GM19467 (cell line): ENCODE measurements at regions not wholly inside any gene's neighbourhood (a gene's known extent, or its start where the extent isn't known, plus 50 kb on each side); places are given as distances from the start of the nearest gene placed in this dataset.

Source experiments
- ATAC-seq: cut with Tn5 transposase; IDR thresholded peaks from one replicate; pipeline ENCODE4 v1.9.1; 2021; ENCODE audit warnings: mild to moderate bottlenecking, moderate library complexity; ENCODE audit not compliant: unreplicated experiment

GRCh38 chr15:94673801-94674200 lies 442.4 kb downstream of the MCTP2 start:
- ATAC-seq = no peak

- no peak for ATAC-seq
Measured at GRCh38 chr15:94674296-94674695, 442.9 kb downstream of the MCTP2 start.

GRCh38 chr15:94677202-94677790 lies 445.9 kb downstream of the MCTP2 start:
- no peak for ATAC-seq

- no peak for ATAC-seq
Measured at GRCh38 chr15:94682171-94682570, 450.8 kb downstream of the MCTP2 start.

- no peak for ATAC-seq
Measured at GRCh38 chr15:94683902-94684301, 452.5 kb downstream of the MCTP2 start.

- ATAC-seq = no peak
Measured at GRCh38 chr15:94691169-94691568, 459.8 kb downstream of the MCTP2 start.

- no peak for ATAC-seq
Measured at GRCh38 chr15:94692710-94693109, 461.3 kb downstream of the MCTP2 start.

- ATAC-seq = no peak
Measured at GRCh38 chr15:94700211-94700610, 468.9 kb downstream of the MCTP2 start.

- ATAC-seq = no peak
Measured at GRCh38 chr15:94701281-94701985, 470.1 kb downstream of the MCTP2 start.

GRCh38 chr15:94703596-94703995 lies 472.2 kb downstream of the MCTP2 start:
- ATAC-seq = no peak

GRCh38 chr15:94704421-94704820 lies 473.1 kb downstream of the MCTP2 start:
- no peak for ATAC-seq

GRCh38 chr15:94704946-94705345 lies 473.6 kb downstream of the MCTP2 start:
- ATAC-seq = no peak

- ATAC-seq = no peak
Measured at GRCh38 chr15:94709319-94709718, 478.0 kb downstream of the MCTP2 start.

GRCh38 chr15:94722024-94722636 lies 490.8 kb downstream of the MCTP2 start:
- ATAC-seq = no peak

GRCh38 chr15:94723801-94724200 lies 492.4 kb downstream of the MCTP2 start:
- ATAC-seq = no peak

- no peak for ATAC-seq
Measured at GRCh38 chr15:94731286-94731685, 499.9 kb downstream of the MCTP2 start.

GRCh38 chr15:94734460-94734859 lies 503.1 kb downstream of the MCTP2 start:
- ATAC-seq = no peak

GRCh38 chr15:94736236-94736635 lies 504.9 kb downstream of the MCTP2 start:
- no peak for ATAC-seq

- no peak for ATAC-seq
Measured at GRCh38 chr15:94739639-94740038, 508.3 kb downstream of the MCTP2 start.

- no peak for ATAC-seq
Measured at GRCh38 chr15:94740469-94740868, 509.1 kb downstream of the MCTP2 start.

GRCh38 chr15:94743668-94744067 lies 512.3 kb downstream of the MCTP2 start:
- no peak for ATAC-seq

GRCh38 chr15:94744080-94744793 lies 512.9 kb downstream of the MCTP2 start:
- ATAC-seq = no peak
